T47D (cell line): ENCODE measurements at regions not wholly inside any gene's neighbourhood (a gene's known extent, or its start where the extent isn't known, plus 50 kb on each side); places are given as distances from the start of the nearest gene placed in this dataset.
A peak's percentile ranks its signal among the peaks of the same experiment; 100 is the strongest.

Source experiments
- DNase-seq, 2 experiments: peaks; one replicate each; pipeline versions ENCODE4 v3.0.0 to v3.0.0-alpha.2; 2011 to 2012; ENCODE audit warnings: low read depth in 1 of 2, low spot score in 1 of 2
- JUND ChIP-seq: IDR thresholded peaks from 2 replicates; pipeline ENCODE4 v1.6.1; 2012; ENCODE audit warnings: low read depth
- in situ Hi-C: cut with HindIII; loops from 2 replicates; pipeline ENCODE4 v1.10.0; 2016; ENCODE audit warnings: low sequenced_read_pairs, low pct_unique_long_range_greater_than_20kb

DNA sequence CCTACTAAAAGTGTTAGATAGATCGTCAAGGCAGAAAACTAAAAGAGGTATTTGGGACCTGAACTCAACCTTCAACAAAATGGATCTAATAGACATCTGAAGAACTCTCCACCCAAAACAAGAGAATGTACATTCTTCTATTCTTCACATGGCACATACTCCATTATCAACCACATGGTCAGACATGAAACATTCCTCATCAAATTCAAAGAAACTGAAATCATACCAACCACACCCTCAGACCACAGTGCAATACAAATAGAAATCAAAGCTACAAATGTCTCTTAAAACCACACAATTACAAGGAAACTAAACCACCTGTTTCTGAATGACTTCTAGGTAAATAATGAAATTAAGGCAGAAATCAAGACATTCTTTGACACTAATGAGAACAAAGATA, 984.1 kb upstream of the GBE1 start:
- no peak for TF ChIP-seq JUND
- in situ Hi-C loops, result no loop called here
- DNase-seq, result no peak

DNA sequence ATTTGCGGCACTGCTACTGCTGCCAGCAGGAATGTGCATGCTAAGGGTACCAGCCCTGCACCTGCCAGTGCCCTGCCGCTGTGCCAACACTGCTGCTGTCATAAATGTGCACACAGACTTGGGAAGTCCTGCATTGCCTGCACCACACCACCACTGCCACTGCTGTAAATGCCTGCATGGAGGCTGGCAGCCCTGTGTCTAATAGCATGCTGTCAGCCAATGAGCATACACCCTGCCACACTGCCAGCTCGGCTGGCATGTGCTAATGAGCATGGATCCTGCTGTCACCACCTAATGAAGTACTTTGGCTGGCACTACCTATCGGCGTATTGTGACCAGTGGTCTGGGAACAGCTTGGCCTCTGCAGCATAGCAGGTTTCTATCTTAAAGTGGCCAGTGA, 981.8 kb upstream of the GBE1 start:
- in situ Hi-C loops, result no loop called here
- DNase-seq, result no peak

DNA sequence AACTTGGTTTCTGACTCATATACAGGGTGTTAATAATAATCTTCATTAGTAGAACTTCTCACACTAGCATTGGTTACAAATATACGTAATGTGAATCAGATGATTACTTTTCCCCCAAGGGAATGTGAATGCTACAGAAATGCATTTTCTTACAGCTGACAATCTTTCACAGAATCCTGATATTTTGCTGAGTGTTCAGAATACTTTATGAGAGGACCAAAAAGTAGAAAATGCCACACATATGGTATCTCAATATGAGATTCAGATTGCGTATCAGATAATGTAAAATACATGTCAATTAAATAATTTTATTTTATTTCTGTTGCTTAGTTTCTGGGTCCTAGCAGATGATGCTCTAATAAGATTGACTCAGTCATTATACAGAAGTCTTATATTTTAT, 979.9 kb upstream of the GBE1 start:
- in situ Hi-C loops, result no loop called here
- no peak for DNase-seq
- no peak for TF ChIP-seq JUND

More for the DNA sequence above, 981.8 kb upstream of the GBE1 start:
- no peak for TF ChIP-seq JUND

DNA sequence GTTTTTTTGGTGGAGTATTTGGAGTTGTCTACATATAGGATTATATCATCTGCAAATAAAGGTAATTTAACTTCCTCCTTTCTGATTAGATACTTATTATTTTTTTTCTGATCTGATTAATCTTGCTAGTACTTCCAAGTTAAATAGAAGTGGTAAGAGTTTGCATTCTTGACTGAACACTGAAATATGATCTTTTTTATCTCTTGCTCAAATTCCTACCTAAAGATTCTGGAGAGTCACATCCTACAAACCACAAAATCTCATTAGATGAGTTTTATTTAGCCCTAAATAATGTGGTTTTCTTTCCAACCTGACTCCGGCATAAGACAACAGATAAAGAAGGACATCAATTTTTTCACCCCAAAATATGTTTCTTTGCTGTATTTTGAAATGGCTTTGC, 977.9 kb upstream of the GBE1 start:
- no peak for TF ChIP-seq JUND
- no peak for DNase-seq
- in situ Hi-C loops, result no loop called here

DNA sequence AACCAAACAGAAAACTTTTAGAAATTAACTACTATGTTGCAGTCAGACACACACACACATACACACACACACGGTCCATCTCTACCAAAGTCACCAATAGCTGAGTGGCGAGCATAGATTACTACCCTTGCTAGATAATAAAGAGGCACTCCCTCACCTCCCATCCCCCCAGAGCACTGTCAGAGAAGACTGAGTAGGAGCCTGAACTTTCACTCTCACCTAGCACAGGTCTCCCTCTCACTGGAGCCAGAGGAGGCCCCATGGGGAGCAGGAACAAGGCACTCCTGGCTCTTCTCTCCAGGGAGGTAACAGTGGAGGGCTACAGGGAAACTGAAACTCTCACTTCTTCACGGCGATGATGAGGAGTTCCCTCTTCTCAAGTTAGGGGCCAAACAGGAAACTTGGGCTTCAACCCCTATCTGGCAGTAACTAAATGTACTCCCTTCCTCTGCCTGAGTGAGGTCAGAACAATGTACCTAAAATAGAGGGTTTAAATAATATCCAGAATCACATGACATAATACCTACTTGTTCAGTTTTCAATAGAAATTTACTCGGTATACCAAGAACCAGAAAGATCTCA, 975.3 kb upstream of the GBE1 start:
- no peak for TF ChIP-seq JUND
- in situ Hi-C loops, result no loop called here
- no peak for DNase-seq

DNA sequence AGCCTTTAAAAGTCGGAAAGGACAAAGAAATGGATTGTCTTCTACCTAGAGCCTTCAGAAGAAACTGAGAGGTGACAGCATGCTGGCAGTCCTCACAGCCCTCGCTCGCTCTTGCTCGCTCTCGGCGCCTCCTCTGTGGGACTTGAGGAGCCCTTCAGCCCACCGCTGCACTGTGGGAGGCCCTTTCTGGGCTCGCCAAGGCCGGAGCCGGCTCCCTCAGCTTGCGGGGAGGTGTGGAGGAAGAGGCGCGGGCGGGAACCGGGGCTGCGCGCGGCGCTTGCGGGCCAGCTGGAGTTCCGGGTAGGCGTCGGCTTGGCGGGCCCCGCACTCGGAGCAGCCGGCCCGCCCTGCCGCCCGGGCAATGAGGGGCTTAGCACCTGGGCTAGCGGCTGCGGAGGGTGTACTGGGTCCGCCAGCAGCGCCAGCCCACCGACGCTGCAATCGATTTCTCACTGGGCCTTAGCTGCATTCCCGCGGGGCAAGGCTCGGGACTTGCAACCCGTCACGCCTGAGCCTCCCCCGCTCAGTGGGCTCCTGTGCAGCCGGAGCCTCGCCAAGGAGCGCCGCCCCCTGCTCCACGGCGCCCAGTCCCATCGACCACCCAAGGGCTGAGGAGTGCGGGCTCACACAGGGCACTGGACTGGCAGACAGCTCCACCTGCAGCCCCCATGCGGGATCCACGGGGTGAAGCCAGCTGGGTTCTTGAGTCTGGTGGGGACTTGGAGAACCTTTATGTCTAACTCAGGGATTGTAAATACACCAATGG, 953.8 kb upstream of the GBE1 start:
- no peak for TF ChIP-seq JUND
- in situ Hi-C loops, result no loop called here
- DNase-seq, result no peak

DNA sequence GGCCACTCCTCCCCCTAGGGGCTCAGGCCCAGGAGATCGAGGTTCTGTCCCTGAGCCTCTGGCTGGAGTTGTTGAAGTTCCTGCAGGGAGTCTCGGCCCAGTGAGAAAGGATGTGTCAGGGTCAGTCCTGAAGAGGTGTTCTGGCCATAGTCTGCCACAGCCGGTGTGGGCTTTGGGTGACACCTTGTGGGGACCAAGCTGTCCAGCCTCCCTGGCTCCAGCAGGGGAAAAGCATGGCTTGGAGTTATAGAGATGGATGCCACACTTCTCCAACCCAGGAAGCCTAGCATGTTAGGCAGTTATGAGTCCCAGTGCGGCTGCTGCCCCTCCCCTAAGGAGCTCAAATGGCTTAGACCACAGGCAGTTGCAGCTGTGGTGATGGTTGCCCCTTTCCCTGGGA, 945.6 kb upstream of the GBE1 start:
- peak in 1 of 2 experiments; percentile 69 for DNase-seq
- no peak for TF ChIP-seq JUND
- in situ Hi-C loops, result no loop called here

DNA sequence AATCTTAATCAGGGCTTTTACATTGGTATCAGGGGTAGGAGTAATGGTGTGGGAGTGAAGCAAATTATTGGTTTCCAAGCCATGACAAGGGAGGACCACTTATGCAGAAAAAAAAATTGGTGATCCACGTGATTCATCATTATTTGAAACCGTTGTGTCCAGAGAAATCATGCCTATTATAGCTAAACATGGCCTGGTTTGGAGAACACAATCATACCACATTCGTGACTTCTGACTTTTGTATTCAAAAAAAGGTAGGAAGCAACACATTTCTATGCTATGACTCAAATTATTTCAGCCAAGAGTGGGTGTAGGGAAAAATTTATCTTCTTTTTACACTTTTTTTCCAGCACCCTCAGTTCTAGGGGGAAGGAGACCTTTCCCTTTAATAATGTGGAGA, 924.3 kb upstream of the GBE1 start:
- in situ Hi-C loops, result no loop called here
- TF ChIP-seq JUND, result no peak
- DNase-seq, result no peak

DNA sequence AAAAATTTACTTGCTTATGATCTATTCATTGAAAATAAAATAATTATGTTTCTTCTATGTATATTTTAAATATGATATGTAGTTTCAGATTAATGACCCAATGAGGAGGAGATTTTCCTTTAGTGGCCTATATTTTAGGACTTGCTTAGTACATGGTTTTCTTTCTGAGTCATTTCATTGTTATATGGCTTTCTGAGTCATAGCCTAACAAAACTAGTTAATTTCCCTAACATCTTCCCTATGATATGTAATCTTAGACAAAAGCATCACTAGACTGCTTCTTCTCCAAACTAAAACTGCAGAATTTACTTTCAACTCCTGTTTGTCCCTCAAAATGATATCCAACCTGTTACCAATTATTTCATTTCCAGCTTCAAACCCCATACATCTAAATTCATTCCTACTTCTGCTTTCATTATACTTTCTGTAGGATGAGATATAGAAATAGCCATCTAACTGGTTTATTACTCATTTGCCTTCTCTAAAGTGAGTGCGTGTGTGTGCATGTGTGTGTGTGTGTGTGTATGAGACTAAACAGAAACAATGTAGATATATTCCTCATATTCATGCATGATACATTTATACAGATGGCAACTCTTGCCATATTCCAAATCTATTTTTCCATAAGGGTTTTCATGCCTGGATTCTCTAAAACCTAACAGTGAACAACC, 915.0 kb upstream of the GBE1 start:
- TF ChIP-seq JUND, result no peak
- DNase-seq, result no peak
- in situ Hi-C loops, result no loop called here

DNA sequence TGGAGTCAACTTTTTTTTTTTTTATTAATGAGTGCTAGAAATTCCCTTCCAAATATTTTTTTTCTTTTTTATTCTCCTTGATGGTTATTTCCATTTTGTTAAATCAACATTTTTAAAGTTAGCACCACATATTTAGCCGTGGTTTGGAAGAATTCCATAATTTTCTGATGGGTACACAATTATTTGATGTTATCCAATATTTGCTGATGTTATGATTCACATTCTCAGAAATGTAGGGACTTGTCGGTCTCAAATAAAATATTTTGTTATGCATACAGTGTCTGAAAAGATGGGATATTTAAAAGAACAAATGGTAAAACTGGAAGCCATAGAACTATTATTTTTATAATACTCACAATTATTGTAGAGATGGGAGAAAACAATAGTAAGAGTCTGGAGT, 911.5 kb upstream of the GBE1 start:
- TF ChIP-seq JUND, result no peak
- in situ Hi-C loops, result no loop called here
- DNase-seq, result no peak

DNA sequence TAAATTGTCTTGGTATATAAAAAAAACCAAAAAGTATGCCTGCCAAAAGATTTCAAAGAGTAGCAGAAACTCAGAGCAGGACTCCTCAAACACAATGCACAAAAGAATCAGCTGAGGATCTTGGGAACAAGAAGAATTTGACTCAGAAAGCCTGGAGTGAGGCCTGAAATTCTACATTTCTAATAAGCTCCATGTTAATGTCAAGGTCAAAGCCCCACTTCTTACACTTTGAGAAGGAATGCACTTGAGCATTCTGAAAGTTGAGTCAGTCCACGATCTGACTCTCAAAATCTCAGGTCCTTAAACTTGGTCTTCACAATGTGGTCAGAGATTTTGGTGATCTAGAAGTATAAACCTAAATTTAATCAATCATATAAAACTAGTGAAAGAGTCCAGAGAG, 910.0 kb upstream of the GBE1 start:
- in situ Hi-C loops, result no loop called here
- no peak for TF ChIP-seq JUND
- DNase-seq, result no peak

DNA sequence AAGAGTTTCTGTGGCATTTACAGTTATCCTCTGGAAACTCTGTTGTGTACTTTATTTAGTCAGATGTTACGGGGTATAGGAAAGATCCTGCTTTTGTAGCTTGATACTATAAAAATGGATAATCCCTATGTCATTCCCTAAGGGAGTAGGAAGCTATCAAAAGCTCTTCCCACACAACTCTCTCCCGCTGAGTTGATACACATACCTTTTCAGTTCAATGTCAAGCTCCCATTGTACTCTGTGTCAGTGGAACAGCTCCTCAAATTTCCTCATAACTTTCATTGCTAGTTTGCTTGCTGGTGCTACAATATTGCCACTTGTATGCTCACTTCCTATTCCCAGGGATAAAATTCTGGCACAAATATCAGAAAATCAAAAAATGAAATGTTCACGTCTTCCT, 893.3 kb upstream of the GBE1 start:
- in situ Hi-C loops, result no loop called here
- DNase-seq, result no peak
- no peak for TF ChIP-seq JUND

DNA sequence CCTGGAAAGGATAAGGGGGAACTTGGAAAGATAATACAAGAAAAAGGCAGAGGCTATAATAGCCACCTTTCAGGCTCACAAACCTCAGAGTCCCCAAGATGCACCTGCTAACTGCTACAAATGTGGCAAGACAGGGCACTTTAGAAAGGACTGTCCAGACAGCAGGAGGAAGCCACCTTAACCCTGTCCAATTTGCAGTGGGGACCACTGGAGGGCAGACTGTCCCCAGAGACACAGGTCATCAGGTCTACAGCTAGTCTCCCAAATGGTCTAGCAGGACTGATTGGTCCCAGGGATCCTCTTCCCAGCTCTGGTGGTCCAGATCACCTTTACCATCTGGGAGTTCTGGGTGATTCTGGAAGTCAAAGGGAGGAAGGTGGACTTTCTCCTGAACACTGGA, 882.5 kb upstream of the GBE1 start:
- in situ Hi-C loops, result no loop called here
- TF ChIP-seq JUND, result no peak
- DNase-seq, result peak in 1 of 2 experiments; percentile 43

DNA sequence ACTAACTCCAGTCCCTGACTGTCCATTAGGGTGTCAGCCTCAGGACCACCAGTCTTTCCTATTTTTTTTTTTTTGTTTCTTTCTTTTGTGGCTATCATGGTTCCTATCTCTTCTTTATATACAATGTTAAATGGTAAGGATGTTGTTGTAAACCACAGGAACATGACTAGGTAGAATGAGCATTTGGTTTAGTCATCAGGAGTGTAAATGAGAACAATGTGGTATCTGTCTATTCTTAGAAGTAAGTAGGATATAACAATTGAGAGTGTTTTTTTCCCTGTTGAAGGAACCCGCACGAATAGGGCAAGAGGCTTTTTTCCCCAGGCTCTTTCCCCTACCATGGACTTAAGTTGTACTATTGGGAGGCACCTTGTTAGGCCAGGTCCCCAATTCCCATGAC, 880.3 kb upstream of the GBE1 start:
- DNase-seq, result no peak
- in situ Hi-C loops, result no loop called here
- TF ChIP-seq JUND, result no peak
